ENCODE measurements at regions not wholly inside any gene's neighbourhood (a gene's known extent, or its start where the extent isn't known, plus 50 kb on each side); places are given as distances from the start of the nearest gene placed in this dataset.
"Not testable (repeated sequence)": the region's sequence is repeated elsewhere in the genome, so short reads cannot be mapped to it uniquely, and the experiment has no call there.

DNA sequence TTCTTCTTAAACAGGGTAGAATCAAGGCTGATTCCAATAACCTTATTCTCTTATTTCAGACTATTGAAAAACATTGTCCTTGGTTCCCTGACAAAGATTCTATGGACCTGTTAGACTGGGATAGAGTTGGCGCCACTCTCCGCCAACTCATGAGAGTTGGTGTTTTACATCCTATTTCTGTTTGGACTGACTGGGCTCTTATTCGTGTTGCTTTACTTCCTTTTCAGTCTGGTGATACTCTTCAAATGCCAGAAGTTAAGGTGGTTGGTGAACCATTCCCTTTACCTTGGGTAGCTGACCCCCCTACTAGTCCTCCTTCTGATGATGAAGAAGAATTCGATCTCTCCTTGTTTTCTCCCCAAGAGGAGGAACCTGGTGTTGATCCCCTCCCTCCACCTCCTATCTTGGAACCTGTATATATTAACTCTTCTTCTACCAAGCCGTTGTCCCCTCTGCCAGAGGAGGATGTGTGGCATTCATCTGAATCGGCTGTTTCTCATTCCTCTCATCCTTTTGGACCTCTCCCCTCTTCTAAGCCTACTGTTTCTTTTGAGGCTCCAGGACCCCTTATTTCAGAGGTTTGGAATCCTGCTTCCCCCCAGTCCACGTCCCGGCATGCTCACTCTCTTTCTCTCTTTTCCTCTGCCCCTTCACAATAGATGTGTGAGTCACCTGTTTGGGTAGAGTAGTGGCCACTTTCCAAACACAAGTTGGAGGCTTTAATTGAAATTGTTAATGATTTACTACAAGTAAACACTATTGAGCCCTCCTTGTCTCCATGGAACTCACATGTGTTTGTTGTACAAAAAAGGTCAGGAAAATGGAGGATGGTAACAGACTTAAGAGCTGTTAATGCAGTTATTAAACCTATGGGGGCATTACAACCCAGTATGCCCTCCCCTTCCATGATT lies 585.7 kb downstream of the NSUN3 start:
- TF ChIP-seq CTCF (IDR thresholded peaks at IDR 0.05; ENCODE audit: insufficient read depth, low read depth, low read length); EZH2 (IDR thresholded peaks at IDR 0.05; ENCODE audit: insufficient read depth, low read length): not testable (repeated sequence)

Measured in astrocyte (in vitro differentiated cells and primary cell).